ENCODE measurements at regions not wholly inside any gene's neighbourhood (a gene's known extent, or its start where the extent isn't known, plus 50 kb on each side); places are given as distances from the start of the nearest gene placed in this dataset.

GRCh38 chr4:178280362-178280761 is 838.1 kb upstream of the AGA start:
- TF ChIP-seq EZH2 (IDR thresholded peaks at IDR 0.05; ENCODE audit: borderline replicate concordance, low read depth, low read length, poor library complexity, severe bottlenecking) (no peak), CTCF (conservative IDR thresholded peaks at IDR 0.05; ENCODE audit: low read depth, low read length) (no peak)
